B cell (primary cell): ENCODE measurements at regions not wholly inside any gene's neighbourhood (a gene's known extent, or its start where the extent isn't known, plus 50 kb on each side); places are given as distances from the start of the nearest gene placed in this dataset.

ENCODE experiments used
- ATAC-seq: fragments of 200-7000 bp; cut with Tn5 transposase; one replicate; pipeline ENCODE4 v1.10.0; 2021; ENCODE audit warnings: low read depth, mild to moderate bottlenecking, moderate number of reproducible peaks, moderate library complexity
- CTCF ChIA-PET: fragments of 350-600 bp; sonication (Branson Sonifier 250); formaldehyde crosslinking; loops from one replicate; lab custom pipeline; 2021; ENCODE audit warnings: antibody characterized with exemption, inconsistent platforms; lab: Charles Lee
- POLR2A ChIA-PET: fragments of 350-600 bp; sonication (Branson Sonifier 250); formaldehyde crosslinking; loops from one replicate; lab custom pipeline; 2021; ENCODE audit warnings: antibody characterized with exemption; lab: Charles Lee
- DNase-seq: peaks from one replicate; pipeline ENCODE4 v3.0.0; 2013
- H2AFZ ChIP-seq: 2 replicates; pipeline ENCODE4 v1.6.1; 2012; ENCODE audit warnings: mild to moderate bottlenecking, low read depth, low read length; ENCODE audit not compliant: insufficient read depth, poor library complexity, severe bottlenecking
- H3K27ac ChIP-seq, 2 donors: 1 replicate in 1 of 2; 2 replicates in 1 of 2; pipeline ENCODE4 v1.5.1; 2012 to 2013; ENCODE audit warnings: low read length in 2 of 2, mild to moderate bottlenecking in 2 of 2, moderate library complexity in 1 of 2
- H3K27me3 ChIP-seq, 4 experiments: fragments of 200-600 bp in 1 of 4; sonication (generic) in 1 of 4; replicated peaks in 1 of 4; 1 replicate in 2 of 4; 2 replicates in 2 of 4; pipeline versions ENCODE4 v1.6.1 to v1.7.0; 2013 to 2016; ENCODE audit warnings: low read length in 3 of 4, mild to moderate bottlenecking in 2 of 4, mixed read lengths in 1 of 4, moderate library complexity in 1 of 4; ENCODE audit not compliant: insufficient read depth in 4 of 4, control insufficient read depth in 3 of 4; ENCODE audit errors: control extremely low read depth in 1 of 4
- H3K36me3 ChIP-seq, 2 experiments: replicated peaks in 1 of 2; 1 replicate in 1 of 2; 2 replicates in 1 of 2; pipeline versions ENCODE4 v1.6.1 to v1.7.1; 2013; ENCODE audit warnings: low read length in 1 of 2; ENCODE audit not compliant: insufficient read depth in 2 of 2, control insufficient read depth in 1 of 2; ENCODE audit errors: control extremely low read depth in 1 of 2, extremely low read depth in 1 of 2
- H3K4me1 ChIP-seq, 2 donors: fragments of 200-600 bp in 1 of 2; sonication (generic) in 1 of 2; 1 replicate in 1 of 2; 2 replicates in 1 of 2; pipeline versions ENCODE4 v1.5.1 to v1.6.1; 2013 to 2017; ENCODE audit warnings: low read length in 2 of 2; ENCODE audit not compliant: control insufficient read depth in 2 of 2, insufficient read depth in 2 of 2
- H3K4me2 ChIP-seq: replicated peaks from 2 replicates; pipeline ENCODE3; 2012; ENCODE audit warnings: mild to moderate bottlenecking, low read depth, low read length; ENCODE audit not compliant: poor library complexity, severe bottlenecking
- H3K4me3 ChIP-seq, 5 experiments: fragments of 200-600 bp in 1 of 5; sonication (generic) in 1 of 5; 1 replicate in 3 of 5; 2 replicates in 2 of 5; pipeline versions ENCODE4 v1.5.1 to v1.7.0; 2011 to 2016; ENCODE audit warnings: low read length in 4 of 5, mild to moderate bottlenecking in 4 of 5, low read depth in 2 of 5, control low read depth in 1 of 5, moderate library complexity in 1 of 5; ENCODE audit not compliant: insufficient read depth in 1 of 5; ENCODE audit errors: control extremely low read depth in 1 of 5, extremely low read depth in 1 of 5
- H3K79me2 ChIP-seq: fragments of 200-600 bp; sonication (generic); one replicate; pipeline ENCODE4 v1.6.0; 2016; ENCODE audit warnings: low read length; ENCODE audit not compliant: control insufficient read depth, insufficient read depth
- H3K9ac ChIP-seq: fragments of 200-600 bp; sonication (generic); 2 replicates; pipeline ENCODE4 v1.6.1; 2017; ENCODE audit warnings: mild to moderate bottlenecking, low read length, moderate library complexity
- H3K9me3 ChIP-seq, 3 donors: one replicate each; pipeline versions ENCODE4 v1.6.1 to v1.7.1; 2013; ENCODE audit warnings: low read length in 2 of 3; ENCODE audit not compliant: control insufficient read depth in 2 of 3, insufficient read depth in 1 of 3; ENCODE audit errors: control extremely low read depth in 1 of 3
- H4K20me1 ChIP-seq: 2 replicates; pipeline ENCODE4 v1.6.0; 2012; ENCODE audit warnings: mild to moderate bottlenecking, low read length; ENCODE audit not compliant: insufficient read depth, control insufficient read depth, poor library complexity, severe bottlenecking
- H3K27ac Mint-ChIP-seq: one replicate; pipeline ENCODE4 v1.8.0; 2021; ENCODE audit warnings: mixed read lengths
- H3K27me3 Mint-ChIP-seq: one replicate; pipeline ENCODE4 v1.8.0; 2021; ENCODE audit warnings: mixed read lengths
- H3K4me1 Mint-ChIP-seq: one replicate; pipeline ENCODE4 v1.8.0; 2021; ENCODE audit warnings: mixed read lengths
- H3K4me3 Mint-ChIP-seq: one replicate; pipeline ENCODE4 v1.8.0; 2021; ENCODE audit warnings: mixed read lengths
- H3K9me3 Mint-ChIP-seq: one replicate; pipeline ENCODE4 v1.8.0; 2022; ENCODE audit warnings: mixed read lengths; ENCODE audit not compliant: insufficient read depth
- CTCF ChIP-seq: fragments of 200-600 bp; IDR thresholded peaks from one replicate; pipeline ENCODE4 v1.8.0; 2022; ENCODE audit warnings: antibody characterized with exemption, mild to moderate bottlenecking
- EZH2 ChIP-seq: IDR thresholded peaks from 2 replicates; pipeline ENCODE4 v1.6.1; 2012; ENCODE audit warnings: borderline replicate concordance, low read depth, mild to moderate bottlenecking, moderate library complexity, low read length; ENCODE audit not compliant: insufficient read depth, poor library complexity, severe bottlenecking
- WGBS: methylation state at CpG from one replicate; pipeline ENCODE4 v1.1.5; 2013; ENCODE audit warnings: missing lambda C conversion rate; ENCODE audit not compliant: insufficient coverage; 5-methylcytosine and 5-hydroxymethylcytosine counted together
- intact Hi-C: fragments of 100-400 bp; cut with micrococcal nuclease; formaldehyde crosslinking; loops from one replicate; pipeline ENCODE4 v1.10.0; 2022

GRCh38 chr15:69838338-69838737 lies 259.4 kb downstream of the TLE3 start:
- CTCF ChIA-PET, result interaction anchor here (0.6 kb wide), 1 partner anchor 210 kb away, joined by 3 read pairs; no protein-coding TSS in a partner anchor
- H3K4me3 ChIP-seq, result no peak overlapping the region
- H3K9me3 ChIP-seq, result peaks cover 0 to 3% (median 0%) of the 10 kb centered on the region in 3 donors
- intact Hi-C loops, result no loop called here
- no CpG with 5 or more reads among the region's 1 CpG for WGBS
- H3K36me3 ChIP-seq, result no peaks in the 10 kb centered on the region
- TF ChIP-seq EZH2 (no peak), CTCF (no peak)
- Mint-ChIP-seq H3K4me1 (no peaks in the 10 kb centered on the region), H3K27me3 (peaks cover 34% of the 10 kb centered on the region), H3K9me3 (no peaks in the 10 kb centered on the region), H3K4me3 (no peak overlapping the region), H3K27ac (no peak overlapping the region)
- ATAC-seq, result no peak
- no peaks in the 10 kb centered on the region for H4K20me1 ChIP-seq
- POLR2A ChIA-PET, result no interaction called here
- no peak overlapping the region for H3K27ac ChIP-seq
- no peak overlapping the region for H3K9ac ChIP-seq
- H3K4me2 ChIP-seq, result no peak overlapping the region
- no peaks in the 10 kb centered on the region for H3K4me1 ChIP-seq
- no peak for DNase-seq
- H3K27me3 ChIP-seq, result peaks cover 0 to 3% (median 0%) of the 10 kb centered on the region in 4 experiments
- H3K79me2 ChIP-seq, result no peaks in the 10 kb centered on the region
- no peak overlapping the region for H2AFZ ChIP-seq

GRCh38 chr15:69838994-69839393 lies 258.7 kb downstream of the TLE3 start:
- CTCF ChIA-PET, result no interaction called here
- no peak overlapping the region for H3K27ac ChIP-seq
- WGBS, result 80% methylated on average over 1 of the region's 2 CpGs

More at GRCh38 chr15:69838994-69839393, 258.7 kb downstream of the TLE3 start:
- no peaks in the 10 kb centered on the region for H3K79me2 ChIP-seq
- no peak overlapping the region for H3K4me3 Mint-ChIP-seq
- H3K4me1 Mint-ChIP-seq, result no peaks in the 10 kb centered on the region
- no peak overlapping the region for H2AFZ ChIP-seq
- no peak overlapping the region for H3K27ac Mint-ChIP-seq
- H3K4me1 ChIP-seq, result no peaks in the 10 kb centered on the region
- no peak overlapping the region for H3K9ac ChIP-seq
- no peak for ATAC-seq
- H3K4me2 ChIP-seq, result no peak overlapping the region
- no peaks in the 10 kb centered on the region for H4K20me1 ChIP-seq
- H3K4me3 ChIP-seq, result no peak overlapping the region
- intact Hi-C loops, result no loop called here
- H3K27me3 ChIP-seq, result no peaks in the 10 kb centered on the region
- POLR2A ChIA-PET, result no interaction called here
- no peak for DNase-seq
- H3K27me3 Mint-ChIP-seq, result peaks cover 37% of the 10 kb centered on the region
- TF ChIP-seq EZH2 (no peak), CTCF (no peak)
- no peaks in the 10 kb centered on the region for H3K36me3 ChIP-seq
- H3K9me3 ChIP-seq, result peaks cover 0 to 3% (median 0%) of the 10 kb centered on the region in 3 donors
- H3K9me3 Mint-ChIP-seq, result no peaks in the 10 kb centered on the region
